GM19372 (cell line): ENCODE measurements at regions not wholly inside any gene's neighbourhood (a gene's known extent, or its start where the extent isn't known, plus 50 kb on each side); places are given as distances from the start of the nearest gene placed in this dataset.

Experiments
- ATAC-seq: cut with Tn5 transposase; IDR thresholded peaks from one replicate; pipeline ENCODE4 v1.9.1; 2021; ENCODE audit warnings: mild to moderate bottlenecking, low read depth, moderate library complexity; ENCODE audit not compliant: unreplicated experiment

DNA sequence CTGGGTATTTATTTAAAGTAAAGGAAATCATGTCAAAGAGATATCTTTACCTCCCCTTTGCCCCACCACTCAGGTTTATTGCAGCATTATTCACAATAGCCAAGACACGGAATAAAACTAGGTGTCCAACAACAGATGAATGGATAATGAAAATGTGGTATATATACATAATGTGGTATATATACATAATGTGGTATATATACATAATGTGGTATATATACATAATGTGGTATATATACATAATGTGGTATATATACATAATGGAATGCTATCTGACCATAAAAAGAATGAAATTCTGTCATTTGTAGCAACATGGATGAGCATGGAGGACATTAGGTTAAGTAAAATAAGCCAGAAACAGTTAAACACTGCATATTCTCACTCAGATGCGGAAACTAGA is 262.6 kb upstream of the PLXNA2 start:
- ATAC-seq: no peak

DNA sequence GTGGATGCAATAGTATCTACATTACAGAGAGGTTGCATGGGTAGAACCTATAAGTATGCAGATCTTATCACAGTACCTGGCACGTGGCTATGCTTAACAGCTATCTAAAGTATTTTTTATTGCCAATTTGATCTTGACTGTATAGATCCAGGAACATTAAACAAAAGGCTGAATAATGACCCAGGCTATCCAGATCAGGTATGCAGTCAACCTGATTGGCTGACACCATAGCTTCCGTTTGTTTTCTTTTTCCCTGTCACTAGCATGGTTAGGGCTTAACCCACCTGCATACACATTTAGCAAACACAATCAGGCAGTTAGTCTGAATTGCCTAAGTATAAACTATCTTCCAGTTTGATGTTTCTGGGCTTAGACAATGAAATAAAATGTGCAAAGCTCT is 264.9 kb upstream of the PLXNA2 start:
- no peak for ATAC-seq

GRCh38 chr1:208510192-208510952 is 266.2 kb upstream of the PLXNA2 start:
- ATAC-seq: no peak

GRCh38 chr1:208511242-208511860 is 267.2 kb upstream of the PLXNA2 start:
- ATAC-seq: no peak

GRCh38 chr1:208513799-208514198 is 269.6 kb upstream of the PLXNA2 start:
- ATAC-seq: no peak

- ATAC-seq: no peak
These were observed 270.9 kb upstream of the PLXNA2 start for GRCh38 chr1:208515129-208515528.

DNA sequence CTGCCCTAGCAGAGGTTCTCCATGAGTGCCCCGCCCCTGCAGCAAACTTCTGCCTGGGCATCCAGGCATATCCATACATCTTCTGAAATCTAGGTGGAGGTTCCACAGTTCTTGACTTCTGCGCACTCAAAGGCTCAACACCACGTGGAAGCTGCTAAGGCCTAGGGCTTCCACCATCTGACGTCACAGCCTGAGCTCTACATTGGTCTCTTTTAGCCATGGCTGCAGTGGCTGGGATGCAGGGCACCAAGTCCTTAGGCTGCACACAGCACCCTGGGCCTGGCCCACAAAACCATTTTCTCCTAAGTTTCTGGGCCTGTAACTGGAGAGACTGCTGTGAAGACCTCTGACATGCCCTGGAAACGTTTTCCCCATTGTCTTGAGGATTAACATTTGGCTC is 272.6 kb upstream of the PLXNA2 start:
- ATAC-seq: no peak

DNA sequence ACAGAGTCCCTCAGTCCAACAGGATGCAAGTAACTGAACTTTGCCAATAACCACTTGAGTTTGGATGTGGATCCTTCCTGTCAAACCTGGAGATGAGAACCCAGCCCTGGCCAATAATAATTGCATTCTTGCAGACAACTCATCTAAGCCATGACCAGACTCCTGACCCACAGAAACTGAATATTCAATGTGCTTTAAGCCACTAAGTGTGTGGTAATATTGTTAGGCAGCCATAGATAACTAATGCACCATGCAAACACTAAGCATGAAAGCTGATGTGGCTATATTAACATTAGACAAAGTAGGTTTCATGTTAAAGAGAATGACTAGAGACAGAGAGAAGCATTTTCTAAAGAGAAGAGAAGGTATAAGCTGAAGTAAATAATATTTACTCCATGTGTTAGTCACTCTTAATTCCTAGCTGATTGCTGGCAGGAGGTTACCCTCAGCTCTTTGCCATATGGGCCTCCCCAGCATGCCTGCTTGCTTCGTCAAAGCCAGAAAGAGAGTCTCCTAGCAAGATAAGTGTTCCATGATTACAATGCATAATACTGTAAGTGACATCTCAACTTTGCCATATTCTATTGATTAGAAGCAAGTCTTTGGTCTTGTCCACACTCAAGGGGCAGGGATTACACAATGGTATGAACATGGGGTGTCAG is 276.4 kb upstream of the PLXNA2 start:
- ATAC-seq: no peak

DNA sequence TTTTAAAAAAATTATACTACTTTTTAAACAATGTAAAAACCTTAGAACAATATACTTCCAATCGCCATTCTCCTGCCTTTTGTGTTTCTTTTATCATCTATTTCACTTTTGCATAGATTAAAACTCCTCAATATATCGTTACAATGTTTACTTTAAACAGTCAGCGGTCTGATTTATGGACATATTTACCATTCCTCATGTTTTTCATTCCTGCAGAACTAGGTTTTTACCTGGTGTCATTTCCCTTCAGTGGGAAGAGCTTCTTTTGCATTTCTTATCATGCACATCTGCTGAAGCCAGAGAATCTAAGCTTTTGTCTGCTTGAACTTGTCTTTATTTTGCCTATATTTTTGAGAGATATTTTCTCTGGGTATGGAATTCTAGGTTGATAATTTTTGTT is 277.4 kb upstream of the PLXNA2 start:
- no peak for ATAC-seq

- no peak for ATAC-seq
These were observed 278.8 kb upstream of the PLXNA2 start for GRCh38 chr1:208523007-208523406.

- no peak for ATAC-seq
These were observed 280.2 kb upstream of the PLXNA2 start for GRCh38 chr1:208524376-208524775.

DNA sequence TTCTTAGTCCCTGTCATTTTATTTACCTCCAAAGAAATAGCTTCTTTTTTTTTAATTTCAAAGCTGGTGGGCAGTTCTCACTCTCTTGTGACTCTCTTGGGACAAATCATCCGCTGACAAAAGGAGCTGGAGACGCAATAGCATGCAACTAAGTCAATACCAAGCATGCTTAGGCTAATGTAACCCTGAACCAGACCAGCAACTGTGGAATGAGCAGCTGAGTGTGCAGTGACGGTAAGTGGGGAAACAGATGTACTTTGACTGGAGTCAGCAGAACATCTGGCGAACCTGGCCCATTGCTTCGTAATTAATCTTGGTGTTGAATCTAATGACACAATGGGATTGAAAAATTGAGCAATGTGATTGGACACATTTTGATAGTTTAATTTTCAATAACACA is 280.7 kb upstream of the PLXNA2 start:
- no peak for ATAC-seq

DNA sequence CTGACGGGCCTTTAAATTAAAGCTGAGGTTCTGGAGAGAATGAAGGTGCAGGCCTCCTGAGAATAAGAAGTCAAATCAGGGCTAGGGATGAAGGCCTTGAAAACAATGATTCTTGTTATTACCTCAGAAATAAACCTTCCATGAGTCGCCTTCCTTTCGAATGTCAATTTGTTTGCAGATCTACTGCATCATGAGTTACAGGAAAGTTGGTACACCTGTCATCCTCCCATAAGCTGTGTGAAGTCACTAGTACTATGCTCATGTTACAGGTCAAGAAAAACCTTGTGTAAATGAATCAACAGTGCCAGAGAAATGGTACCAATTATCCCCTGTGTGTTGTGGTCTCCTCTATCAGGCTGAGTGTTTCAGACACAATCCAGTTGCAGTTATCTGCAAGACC is 281.2 kb upstream of the PLXNA2 start:
- ATAC-seq: no peak

DNA sequence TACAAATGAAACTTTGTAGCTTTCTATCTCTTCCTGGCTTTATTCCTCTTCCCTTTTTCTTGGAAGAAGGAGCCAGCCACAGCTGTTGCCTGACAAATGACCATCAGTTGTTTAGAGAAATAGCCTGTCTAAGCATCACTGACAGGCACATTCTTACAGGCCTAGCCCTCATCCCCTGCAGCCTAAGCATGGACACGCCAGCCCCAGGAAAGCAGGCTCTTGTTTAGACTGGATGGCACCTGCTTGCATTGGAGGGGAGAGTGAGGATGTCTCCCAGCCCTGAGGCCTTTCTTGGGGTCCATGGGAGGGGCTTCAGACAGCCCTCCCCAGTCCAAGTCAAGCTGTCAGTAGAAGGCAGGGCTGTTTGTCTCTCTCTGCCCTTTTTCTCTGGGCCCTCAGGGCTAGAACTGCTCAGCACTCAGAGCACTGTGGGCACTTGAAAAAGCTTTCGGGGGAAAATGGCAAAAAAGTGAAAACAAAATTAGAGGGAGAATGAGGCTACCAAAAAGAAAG is 282.5 kb upstream of the PLXNA2 start:
- no peak for ATAC-seq

DNA sequence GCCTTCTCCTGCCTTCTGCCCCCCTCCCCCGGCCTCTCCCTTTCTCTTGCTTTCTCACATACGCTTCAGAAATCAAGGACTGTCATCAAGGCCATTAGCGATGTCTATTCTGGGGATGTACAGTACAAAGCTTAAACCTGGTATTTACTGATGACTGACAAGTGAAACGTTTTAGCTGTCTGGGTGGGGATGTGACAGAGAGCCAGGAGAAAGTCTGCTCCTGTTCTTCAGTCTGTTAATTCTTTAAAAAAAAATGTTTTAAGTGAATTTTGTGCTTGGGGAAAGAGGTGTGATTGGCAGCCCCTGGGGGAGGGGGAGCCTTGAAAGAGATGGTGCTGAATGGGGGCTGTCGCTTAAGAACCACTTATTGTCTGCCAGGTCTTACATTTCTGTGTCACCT is 283.0 kb upstream of the PLXNA2 start:
- no peak for ATAC-seq

DNA sequence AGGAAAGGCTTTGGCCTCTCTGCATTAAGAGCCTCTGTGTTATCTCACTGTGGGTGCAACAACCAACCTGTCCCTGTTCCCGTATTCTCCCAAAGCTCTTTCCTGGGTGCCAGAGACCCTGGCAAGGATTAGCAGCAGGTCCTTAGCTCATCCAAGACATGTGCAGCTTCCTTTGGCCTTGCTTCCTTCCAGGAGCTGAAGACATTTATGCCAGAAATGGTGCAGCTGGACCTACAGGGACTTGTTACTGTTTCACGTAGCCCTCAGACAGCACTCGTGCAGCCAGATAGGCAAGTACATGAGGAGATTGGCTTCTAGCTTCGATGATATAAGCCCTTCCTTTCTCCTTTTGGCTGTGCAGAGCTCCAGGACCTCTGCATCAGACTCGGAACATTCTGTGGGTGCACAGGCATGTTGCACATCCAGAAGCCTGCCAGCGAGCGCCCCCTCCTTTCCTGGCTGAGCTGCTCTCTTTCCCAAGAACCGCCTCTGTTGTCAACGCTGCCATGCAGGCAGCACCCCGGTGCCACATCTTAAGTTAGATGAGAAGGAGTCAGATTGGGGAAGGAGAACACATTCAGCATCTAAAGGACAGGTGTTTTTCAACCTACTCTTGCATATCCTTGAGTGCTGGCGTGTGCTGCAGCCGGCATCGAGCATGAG is 284.5 kb upstream of the PLXNA2 start:
- no peak for ATAC-seq

DNA sequence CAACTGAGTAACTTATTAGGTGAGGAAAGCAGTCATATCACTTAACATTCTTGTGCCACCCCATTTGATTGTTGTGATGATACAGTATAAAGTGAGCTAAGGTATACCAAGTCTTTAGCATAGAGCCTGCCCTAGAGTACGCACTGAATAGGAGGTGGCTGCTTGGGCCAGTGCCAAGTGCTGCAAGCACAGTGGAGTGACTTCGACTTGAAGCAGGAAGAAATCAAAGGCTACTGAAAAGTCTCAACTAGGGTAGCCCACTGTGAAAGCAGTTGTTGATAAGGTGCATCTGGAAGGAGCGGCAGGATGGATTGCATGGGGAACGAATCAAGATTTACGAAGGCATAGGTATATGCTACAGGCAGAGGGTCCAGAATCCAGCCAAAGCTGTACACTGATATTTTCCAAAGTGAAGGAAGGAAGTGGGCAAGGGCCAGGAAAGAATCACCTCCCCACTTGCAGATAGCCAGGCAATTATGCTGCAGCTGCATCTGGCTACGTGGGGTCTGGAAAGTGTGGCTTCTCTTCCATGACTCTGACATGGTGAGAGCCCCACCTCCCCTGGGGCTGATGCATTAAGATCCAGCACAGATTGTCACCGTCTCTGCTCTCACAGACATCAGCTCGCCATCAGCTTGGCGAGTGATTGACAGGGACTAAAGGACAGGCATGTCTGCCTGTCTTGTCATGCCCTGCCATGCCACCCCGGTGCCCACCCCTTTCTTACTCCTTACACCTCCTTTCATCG is 287.0 kb upstream of the PLXNA2 start:
- ATAC-seq: no peak

DNA sequence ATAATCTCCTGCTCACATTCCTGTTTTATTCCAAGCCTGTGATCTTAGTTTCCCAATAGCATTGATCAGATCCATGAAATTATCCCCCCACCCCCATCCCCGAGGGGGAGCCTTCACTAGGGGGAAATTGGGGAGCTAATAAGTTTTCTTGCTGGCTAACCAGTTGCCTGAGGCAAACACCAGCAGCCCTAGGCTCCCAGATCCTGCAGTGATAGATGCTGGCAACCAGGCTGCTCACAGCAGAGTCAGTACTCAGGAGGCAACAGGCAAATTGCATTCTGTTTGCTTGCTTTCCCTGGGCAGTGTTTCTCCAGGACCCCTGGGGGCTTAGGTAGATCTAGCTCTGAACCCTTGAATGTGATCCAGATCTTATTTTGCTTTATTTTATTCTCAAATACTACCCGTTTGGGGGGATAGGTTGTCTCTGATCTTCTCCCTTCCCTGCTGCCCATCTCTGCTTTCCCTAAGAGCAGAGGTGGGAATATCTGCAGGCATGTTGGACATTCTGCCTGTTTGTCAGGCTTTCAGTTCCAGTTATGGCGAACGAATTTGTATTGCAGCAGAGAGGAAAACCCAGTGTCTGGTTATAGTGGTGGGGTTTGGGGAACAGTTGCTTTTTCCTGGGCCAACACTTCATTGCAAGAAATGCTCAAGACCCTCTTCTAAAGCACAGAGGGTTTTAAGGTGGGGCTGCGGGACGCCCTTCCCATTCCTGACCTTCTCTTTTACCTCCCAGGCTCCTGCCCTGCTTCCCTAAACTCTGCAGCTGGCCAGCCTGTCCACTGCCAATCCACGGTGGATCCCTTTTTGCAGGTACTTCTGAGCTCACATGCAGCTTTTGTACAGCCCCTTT is 289.8 kb upstream of the PLXNA2 start:
- ATAC-seq: no peak

DNA sequence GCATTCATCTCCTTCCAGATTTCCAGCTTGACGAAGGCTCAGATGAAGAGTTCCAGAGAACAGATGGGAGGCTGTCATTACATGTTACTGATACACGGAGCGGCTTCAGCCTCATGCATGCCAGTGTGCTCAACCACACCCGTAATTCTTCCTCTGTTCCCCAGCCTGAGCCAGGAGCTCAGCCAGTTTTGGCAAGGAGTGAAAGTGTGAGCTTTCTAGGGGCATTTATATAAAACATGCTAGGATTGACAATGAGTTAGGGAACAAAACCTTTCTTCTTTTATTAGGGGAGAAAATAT is 290.4 kb upstream of the PLXNA2 start:
- no peak for ATAC-seq

DNA sequence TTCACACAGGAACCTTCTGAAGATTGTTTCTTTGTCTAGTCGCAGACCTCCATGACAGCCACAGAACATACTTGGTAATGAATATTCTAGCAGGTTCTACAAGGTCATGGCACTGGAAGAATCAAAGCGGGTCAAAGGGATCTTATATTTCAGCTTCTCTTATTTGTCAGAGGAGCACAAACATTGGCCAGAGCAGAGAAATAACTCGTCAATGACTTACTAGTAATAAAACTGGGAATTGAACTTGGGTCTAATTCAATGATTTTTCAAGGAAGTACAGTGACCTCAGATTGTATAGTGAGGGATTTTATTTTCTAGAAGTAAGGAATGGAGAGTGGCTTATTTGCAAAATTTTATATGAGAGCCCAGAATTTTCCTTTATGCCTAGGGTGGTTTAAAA is 290.8 kb upstream of the PLXNA2 start:
- no peak for ATAC-seq
